Retina (tissue), 1 donor: ENCODE measurements at regions not wholly inside any gene's neighbourhood (a gene's known extent, or its start where the extent isn't known, plus 50 kb on each side); places are given as distances from the start of the nearest gene placed in this dataset.
"Not testable (repeated sequence)": the region's sequence is repeated elsewhere in the genome, so short reads cannot be mapped to it uniquely, and the experiment has no call there.

Experiments
- DNase-seq: peaks from one replicate; pipeline ENCODE4 v3.0.0-alpha.2; 2016

DNA sequence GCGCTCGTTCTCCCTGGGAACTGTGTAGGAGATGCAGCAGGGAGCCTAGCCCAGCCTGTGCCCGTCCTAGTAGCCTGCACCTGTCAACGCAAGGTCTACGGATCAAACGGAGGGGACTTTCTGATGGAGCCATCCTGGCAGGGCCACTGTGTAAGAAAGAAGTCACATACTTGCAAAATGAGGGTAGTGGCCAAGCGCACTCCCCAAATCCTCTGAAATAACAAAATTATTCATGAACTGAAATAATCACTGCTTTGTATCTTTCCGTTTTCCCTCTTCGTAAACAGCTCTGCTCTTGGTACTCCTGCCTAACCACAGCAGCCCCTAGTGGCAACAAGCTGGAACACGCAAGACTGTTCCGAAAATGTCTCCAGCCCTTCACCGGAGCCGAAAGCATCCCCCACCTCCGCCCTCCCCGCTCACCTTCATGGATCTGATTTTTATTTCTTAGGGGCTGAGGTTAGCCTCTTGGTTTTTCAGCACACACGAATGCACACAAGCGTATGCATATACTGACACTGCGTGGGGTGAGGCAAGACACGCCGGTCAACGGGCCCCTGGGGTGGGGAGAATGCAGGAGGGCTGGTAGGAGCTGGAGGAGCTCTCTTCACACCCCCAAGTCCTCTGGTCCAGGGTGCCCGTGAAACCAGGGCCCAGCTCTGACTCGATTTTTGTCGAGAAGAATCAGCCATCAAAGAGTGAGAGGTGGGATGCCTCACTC lies 100.8 kb downstream of the ABCC12 start:
- DNase-seq, result peak; percentile 87

DNA sequence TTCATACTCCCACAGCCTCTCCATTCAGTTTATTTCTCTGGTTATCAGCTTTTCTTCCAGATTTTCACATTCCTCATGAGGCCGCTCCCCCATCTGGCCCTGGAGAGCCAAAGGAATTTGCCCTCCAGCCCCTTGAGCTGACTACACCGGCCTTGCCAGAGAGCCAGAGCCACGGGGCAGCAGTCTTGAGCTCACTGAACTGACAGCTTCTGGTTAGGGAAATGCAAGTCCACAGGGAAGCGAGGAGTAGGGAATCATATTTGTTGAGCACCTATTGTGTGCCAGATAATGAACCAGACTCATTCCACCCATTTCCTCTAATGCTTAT lies 102.4 kb downstream of the ABCC12 start:
- DNase-seq, result no peak

DNA sequence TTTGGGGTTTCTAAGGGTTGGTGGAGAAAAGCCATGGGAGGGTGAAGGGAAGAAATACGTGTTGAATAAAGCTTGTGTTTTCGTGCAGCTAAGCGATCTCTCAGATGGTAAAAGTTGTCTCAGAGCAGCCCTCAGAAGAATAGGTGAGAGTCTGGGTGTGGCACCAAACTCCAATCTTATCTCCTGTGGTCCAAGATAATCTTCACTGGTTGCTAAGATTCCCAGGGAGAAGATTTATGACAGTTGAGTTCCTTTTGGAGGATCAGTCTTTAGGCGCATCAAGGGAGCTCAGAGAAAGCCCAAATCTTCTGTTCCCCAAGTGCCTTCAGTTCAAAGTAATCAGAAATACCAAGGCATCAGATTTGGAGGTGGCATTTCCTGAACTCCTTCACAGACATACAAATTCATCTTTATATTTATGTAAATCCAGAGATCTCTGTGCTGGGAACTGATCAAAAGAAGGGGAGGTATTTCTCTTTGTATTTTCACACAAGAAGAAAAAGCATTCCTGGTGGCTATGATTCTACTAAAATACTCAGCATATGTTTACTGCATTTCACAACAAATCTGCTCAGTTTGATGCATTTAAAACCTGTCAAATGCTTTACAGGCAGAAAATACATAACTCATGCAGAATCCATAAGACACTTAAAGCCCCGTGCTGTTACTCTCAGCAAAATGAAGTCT lies 102.9 kb downstream of the ABCC12 start:
- DNase-seq, result no peak

DNA sequence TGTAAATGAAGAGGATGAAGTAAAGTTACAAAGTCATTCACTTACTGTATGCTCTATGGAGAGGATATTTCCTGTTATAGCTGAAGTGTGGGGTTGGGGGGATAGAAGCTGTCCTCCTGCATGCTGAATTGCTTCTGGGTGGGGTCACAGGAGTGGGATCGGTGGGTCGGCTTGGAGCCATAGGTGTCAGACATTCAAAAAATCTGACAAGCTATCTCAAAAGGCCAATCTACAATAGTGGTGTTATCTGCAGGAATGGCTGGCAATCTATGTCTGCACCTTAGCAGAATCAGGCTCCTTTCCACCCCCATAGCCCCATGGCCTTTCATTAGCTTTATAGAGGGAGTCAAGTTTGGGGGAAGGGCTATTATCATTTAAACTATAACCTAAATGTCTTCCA lies 104.9 kb downstream of the ABCC12 start:
- no peak for DNase-seq

DNA sequence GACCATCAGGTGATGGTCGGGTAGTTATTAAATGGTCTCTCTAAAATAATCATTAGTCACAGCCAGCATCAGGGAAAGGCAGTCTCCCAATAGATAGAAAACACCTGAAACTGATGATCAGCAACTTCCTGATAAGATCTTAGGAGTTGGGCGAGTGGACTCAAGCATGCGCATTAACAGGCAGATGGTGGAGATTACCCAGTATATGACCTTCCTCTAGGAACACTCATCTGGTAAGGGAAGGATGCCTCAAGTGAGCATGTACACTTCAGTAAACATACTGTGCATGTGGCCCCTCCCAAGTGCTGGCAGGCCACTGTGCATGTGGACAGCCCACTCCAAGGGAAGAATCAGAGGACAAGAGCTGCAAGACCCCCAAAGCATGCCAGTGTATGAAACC lies 105.9 kb downstream of the ABCC12 start:
- DNase-seq, result no peak

DNA sequence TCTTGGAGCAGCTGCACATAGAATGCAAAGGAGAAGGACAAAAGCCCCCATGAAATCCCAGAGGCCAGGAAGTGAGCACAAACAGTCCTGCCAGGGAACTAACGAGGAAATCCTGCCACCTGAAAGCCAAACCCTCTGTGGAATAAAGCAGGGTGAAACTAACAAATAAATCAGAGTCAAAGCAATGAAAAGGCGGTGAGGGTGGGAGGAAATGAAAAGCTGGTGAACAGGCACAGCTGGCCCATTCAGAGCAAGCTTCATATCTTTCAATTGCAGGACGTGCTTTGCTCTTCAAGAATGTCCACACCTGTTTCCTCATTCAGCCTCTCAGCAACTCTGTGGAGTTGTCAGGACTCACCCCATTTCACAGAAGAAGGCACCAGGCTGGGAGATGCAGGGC lies 108.1 kb downstream of the ABCC12 start:
- no peak for DNase-seq

DNA sequence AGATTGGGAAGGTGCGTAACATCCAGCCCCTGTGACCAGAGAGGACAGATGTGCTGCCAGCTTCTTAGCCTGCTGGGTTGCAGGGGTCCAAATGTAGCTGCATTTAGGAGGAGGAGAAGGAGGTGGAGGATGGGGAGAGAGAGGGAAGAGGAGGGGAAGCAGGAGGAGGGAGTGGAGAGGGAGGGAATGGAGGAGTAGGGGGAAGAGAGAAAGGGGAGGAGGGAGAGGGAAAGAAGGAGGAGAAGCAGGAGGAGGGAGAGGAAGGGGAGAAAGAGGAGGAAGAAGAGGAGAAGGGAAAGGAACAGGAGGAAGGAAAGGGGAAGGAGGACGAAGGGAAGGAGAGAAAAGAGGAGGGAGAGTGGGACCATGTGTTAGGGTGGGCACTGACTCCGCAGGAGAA lies 108.6 kb downstream of the ABCC12 start:
- DNase-seq, result no peak

DNA sequence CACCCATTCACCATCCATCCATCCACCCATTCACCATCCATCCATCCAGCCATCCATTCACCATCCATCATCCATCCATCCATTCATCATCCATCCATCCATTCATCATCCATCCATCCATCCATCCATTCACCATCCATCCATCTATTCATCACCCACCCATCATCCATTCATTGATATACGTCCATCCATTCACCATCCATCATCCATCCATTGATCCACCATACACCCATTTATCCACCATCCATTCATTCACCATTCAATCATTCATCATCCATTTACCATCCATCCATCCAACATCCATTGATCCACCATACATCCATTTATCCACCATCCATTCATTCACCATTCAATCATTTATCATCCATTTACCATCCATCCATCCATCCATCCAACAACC lies 111.7 kb downstream of the ABCC12 start:
- no peak for DNase-seq

DNA sequence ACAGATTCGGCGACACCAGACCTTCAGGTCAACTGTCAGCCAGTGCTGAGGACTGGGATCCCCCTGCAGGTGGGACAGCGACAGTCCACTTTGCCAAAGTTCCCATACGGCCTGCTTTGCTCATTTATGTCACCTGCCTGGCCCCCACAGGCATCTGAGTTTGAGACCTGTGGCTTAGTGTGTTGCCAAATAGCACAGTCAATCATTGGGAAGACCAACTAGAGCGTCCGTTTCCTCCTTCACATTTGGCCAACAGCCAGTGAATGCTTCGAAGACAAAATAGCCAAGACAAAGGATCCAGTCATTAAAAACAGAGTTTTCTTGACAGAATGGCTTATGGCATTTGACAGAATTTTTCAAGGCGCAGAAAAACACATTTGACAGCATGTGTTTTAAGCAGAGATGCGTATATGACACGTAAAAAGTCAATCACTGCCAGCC lies 113.8 kb downstream of the ABCC12 start:
- DNase-seq, result no peak

DNA sequence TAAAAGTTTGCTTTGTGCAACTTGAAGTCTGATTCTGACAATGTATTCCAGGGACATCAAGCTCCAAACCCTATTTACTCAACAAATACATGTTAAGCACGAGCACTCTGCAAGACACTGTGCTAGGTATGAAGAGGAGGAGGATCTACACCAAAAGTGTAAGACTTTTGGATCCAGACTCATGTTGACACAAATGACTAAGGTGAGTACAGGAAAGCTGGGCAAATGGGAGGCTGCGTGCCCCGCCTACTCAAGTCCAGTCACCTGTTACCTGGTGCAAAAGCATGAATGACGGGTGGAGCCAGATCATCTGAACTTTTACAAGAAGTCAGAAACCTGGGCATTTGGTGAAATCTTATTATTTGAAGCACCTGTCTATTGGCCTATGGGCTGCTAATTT lies 120.7 kb downstream of the ABCC12 start:
- no peak for DNase-seq

DNA sequence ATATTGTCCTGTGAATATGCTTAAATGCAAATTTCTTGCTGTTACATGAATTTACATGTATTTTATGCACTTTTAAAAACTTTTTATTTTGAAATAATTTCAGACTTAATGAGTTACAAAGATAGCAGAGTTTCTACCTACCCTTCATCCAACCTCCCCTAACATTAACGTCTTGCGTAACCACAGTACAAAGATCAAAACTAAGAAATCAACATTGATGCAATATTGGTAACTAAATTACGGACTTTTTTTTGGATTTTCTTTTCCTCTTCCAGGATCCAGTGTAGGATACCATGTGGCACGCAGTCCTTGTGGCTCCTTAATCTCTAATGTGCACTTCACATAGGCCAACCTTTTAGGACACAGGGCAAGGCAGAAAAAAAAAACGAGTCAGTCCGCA lies 124.9 kb downstream of the ABCC12 start:
- no peak for DNase-seq

DNA sequence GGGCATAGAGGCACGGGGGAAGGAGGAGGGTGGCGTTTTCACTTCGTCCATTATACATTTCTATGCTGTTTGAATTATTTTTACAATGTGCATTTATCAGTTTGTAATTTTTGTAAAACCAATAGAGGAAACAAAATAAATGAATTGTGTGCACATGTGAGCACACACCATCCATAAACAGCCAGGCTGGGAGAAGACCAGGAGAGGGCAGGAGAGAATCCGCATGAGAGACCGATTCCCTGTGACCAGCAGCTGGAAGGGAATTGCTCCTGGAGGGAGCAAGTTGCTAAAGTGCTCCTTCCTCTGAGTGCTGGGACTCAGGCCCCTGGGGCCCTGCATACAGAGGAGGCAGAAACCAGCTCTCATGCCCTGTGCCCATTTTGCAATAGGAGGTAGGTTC lies 126.0 kb downstream of the ABCC12 start:
- no peak for DNase-seq

DNA sequence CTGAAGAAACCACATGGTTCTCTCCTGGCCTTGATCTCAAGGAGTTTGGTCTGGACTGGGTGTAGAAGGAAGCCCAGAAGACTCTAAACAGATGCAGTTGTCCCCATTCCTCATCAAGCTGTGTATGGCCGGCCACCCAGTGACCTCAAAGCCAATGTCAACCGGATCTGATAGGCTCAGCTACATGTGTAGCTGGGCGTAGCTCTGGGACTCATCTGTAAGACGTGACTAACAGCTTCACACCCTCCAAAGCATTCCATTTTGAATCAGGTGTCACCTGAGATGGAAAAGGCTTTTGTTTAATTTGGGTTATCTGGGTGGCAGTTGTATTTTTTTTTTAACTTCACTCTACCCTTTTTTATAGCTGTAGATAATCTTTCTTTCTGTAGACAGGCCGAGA lies 130.4 kb downstream of the ABCC12 start:
- DNase-seq, result no peak

DNA sequence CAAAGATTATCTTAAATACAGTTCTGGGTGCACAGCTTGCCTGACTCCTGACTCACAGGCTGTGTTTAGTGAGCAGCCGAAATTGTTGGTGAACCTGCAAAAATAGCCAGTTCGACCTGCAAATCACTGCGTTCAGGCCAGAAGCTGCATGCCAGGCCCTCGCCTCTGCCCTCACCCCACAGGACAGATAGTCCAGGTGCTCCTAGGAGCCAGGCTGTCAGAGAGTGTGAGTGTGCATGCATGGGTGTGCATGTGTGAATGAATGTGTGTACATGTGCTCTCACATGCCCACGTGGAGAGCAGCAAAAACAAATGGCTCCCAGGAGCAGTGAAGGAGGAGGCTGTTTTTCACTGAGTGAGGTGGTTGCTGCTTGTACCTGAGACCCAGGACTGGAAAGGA lies 131.8 kb downstream of the ABCC12 start:
- DNase-seq, result no peak

DNA sequence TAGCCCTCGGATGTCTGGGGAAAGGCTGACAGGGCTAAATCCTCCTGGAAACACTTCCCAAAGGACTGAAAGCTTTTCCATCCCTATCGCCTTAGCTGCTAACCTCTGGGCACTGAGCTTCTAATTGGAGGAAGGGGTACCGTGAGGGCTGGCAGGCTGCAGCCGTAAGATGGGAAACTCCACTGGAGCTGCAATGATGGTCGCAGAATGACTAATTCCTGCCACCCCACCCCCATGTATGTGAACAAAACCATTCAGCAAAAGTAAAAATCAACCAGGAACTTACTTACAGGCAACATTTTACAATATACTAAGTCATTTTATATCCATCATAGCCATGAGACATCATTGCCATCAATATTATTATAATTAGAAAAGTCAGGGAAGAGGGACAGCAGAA lies 133.3 kb downstream of the ABCC12 start:
- DNase-seq, result no peak

DNA sequence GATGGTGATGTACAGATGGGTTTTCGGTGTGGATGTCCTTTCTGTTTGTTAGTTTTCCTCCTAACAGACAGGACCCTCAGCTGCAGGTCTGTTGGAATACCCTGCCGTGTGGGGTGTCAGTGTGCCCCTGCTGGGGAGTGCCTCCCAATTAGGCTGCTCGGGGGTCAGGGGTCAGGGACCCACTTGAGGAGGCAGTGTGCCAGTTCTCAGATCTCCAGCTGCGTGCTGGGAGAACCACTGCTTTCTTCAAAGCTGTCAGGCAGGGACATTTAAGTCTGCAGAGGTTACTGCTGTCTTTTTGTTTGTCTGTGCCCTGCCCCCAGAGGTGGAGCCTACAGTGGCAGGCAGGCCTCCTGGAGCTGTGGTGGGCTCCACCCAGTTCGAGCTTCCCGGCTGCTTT lies 135.2 kb downstream of the ABCC12 start:
- DNase-seq, result not testable (repeated sequence)

DNA sequence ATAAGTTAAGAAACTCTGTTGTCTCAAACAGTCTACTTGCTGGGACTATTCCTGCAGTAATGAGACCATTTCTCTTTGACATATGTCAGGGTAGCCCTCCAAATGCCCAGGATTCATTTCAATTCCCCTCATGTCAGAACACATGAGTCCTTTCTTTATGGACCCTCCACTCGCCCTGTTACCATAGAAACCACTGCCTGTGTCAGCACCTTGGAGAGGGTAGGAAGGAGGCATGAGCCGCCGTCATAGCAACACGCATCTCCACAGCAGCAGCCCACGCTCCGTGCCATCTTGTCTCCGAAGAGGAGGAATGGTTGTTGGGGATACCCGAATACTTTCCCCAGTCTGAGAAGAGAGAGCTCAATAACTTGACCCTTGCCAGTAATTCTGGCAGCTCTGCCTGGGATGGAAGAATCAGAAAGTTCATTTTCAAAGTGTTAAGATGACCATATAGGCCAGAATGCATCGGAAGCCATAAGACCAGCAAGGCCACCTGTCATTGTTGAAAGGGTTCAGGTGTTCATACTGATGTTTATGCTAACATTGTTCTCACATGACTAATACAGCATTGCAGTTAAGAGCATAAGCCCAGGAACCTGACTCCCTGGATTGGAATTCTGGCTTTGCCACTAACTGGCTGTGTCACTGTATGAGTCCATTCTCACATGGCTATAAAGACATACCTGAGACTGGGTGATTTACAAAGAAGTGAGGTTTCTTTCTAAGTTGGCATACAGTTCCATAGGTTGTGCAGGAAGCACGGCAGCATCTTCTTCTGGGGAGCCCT lies 141.3 kb downstream of the ABCC12 start:
- no peak for DNase-seq

DNA sequence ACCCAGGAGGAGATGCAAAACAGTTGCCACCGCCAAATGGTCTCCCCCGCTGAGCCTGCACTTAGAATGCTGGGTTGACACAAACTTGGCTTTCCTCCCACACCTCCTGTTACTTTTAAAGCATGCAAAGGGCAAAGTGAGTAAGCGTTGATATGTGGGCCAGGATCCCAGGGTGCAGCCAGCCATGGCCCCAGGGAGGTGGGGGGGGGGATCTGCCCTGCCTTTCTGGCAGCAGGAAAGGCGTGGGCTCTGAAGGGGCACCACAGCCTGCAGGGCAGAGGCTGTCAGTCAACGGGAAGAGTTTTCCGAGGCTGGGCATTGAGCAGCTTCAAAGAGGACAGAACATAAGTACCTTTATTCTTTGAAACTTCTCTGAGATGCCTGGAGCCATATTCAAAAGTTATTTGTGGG lies 142.3 kb downstream of the ABCC12 start:
- no peak for DNase-seq

DNA sequence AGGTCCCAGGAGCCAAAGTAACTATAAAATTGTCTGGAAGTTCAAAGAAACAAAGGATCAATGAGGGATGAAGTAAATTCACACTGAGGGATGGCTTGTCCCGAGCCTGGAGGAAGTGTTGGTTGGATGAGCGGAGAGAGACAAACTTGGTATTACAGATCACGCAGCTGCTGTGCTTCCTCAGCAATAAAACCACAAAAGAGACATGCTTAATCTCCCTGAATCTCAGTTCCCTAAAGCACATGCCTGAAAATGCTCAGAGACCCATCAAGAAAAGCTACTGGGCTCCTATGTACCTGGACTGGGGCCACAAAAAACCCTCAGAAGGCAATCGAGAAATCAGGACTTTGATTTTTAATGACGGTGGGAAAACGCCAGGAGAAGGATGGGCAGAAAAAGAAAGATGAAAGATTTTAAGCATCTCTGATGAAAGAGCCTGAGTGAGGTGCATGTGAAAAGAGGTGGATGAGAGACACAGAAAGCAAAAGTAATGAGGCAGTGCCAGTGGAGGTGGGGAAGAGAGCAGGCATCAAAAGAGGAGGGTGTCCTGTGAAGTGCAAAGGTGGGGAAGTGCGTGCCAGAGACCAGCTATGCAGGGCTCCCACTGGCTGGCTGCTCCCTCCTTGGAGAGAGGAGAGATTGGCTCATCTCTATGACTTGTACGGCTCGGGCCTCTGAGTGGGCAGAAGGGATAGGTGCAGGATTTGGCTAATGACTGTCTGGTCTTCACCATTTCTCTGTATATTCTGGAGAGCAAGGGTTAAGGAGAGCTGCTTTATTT lies 143.7 kb downstream of the ABCC12 start:
- no peak for DNase-seq

DNA sequence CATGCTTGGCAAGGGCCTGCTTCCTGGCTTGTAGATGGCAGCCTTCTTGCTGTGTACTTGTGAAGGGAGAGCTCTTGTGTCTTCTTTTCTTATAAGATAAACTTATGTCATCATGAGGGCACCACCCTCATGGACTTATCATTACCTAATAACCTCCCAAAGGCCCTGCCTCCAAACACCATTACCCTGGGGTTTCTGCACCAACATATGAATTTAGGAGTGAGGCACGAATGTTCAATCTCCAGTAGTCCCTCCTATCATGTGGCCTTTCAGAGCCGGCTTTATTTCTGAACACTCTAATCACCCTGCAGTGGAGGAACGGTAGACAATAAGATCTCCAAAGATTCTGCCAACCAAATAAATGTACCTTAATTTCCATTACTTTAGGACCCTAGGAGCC lies 144.3 kb downstream of the ABCC12 start:
- DNase-seq, result no peak

DNA sequence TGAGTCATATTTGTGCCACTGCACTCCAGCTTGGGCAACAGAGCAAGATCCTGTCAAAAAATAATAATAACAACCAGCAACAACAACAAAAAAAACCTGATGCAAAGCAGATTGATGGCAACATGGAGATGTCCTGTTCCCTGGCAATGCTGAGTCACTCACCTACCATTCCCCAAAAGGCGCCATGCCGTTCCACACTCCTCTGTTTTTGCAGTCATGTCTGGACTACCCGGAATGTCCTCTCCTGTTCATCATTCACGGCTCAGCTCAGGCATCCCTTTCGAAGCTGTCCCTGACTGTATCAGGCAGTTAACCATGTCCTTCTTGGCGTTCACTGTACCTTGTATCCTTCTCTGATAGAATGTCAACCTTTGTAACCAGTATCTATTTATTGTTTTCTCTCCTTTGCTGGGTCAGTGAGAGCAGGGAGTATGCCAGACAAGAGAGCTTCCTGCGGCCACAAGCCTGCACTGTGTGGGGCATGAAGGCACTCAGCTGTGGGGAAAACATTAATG lies 147.7 kb downstream of the ABCC12 start:
- no peak for DNase-seq

DNA sequence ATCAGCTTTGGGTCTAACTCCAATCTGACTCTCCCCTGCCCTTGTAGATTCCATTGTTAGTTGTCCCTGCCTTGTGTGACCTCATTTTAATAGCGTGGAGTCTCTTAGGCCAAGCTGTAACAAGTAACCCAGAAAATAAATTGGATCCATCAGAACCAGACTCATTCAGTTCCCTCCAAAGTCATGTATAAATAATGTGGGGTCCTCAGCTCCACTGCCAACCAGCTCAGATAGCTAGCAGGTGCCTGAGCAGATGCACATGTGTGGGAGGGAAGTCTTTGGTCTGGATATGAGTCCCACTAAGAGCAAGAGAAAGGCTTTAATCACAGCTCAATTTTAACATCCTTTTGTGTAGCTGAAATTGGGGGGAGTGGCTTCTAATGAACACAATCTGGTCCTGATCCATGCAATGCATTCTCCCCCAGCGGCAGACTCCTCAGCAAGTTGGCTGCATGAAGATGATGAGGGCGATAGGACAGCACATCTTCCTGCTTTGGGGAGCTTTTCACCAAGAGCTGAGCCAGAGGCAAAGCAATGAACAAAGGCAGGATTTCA lies 151.6 kb downstream of the ABCC12 start:
- DNase-seq, result peak; percentile 44
